ENCODE measurements at regions not wholly inside any gene's neighbourhood (a gene's known extent, or its start where the extent isn't known, plus 50 kb on each side); places are given as distances from the start of the nearest gene placed in this dataset.

DNA sequence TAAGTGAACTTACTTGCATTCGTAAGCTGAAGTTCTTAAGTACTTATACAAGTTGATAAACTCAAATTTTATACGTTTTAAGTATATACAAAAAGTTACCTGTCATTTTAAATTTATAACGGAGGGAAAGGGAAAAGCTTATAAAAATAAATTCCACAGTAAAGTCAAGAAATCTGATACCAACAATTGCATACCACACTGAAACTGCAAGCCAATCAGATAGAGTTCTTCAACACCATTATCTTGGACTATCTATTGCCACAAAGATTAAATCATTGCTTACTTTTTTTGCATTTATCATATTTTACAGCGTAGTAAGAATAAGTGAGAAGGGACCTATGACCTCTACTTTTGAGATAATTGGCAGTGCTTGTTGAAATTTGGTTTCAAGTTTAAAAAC, 386.7 kb downstream of the TFAP2A start:
- DNase-seq: no peak

DNA sequence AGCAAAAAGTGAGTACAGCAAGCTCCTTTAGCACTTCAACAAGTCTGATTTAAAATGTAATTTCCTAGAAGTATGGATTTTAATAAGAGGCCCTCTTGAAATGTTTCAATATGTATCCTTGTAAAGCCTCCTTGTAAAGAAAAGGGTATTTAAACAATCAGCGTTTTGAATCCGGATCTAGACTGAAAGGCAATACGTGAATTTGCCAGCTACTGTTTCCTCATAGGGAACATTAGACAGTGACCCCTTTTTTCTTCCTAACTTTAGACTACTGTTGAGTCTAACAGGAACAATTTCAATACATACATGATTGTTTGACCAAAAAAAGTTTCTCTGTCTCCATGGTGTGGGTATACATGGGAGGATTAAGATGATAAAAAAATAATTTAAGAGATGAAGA, 395.0 kb downstream of the TFAP2A start:
- DNase-seq: no peak

DNA sequence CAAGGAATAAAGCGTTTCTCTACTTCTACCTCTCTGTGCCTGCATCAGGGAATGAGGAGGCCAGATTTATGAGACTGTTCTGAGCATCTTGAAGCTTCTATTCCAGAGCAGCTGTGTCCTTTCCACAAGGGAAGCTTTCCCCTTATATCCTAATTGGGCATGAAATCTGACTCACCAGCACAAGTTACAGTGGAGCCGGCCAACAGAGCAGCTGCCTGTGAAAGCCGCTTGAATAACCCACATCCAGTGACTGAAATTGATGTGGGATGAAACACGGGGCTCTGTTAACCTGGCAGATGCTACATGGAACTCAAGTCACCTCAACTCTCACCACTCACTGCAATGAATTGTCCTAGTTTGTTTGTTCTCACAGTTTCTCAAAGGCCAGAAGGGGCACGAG, 400.3 kb downstream of the TFAP2A start:
- no peak for DNase-seq

GRCh38 chr6:10000551-10000950, 414.3 kb downstream of the TFAP2A start:
- DNase-seq: no peak

- no peak for DNase-seq
Measured at GRCh38 chr6:9999796-10000195, 415.1 kb downstream of the TFAP2A start.

GRCh38 chr6:9986273-9986672, 428.6 kb downstream of the TFAP2A start:
- DNase-seq: no peak

- DNase-seq: no peak
Measured at GRCh38 chr6:9985481-9985880, 429.4 kb downstream of the TFAP2A start.

DNA sequence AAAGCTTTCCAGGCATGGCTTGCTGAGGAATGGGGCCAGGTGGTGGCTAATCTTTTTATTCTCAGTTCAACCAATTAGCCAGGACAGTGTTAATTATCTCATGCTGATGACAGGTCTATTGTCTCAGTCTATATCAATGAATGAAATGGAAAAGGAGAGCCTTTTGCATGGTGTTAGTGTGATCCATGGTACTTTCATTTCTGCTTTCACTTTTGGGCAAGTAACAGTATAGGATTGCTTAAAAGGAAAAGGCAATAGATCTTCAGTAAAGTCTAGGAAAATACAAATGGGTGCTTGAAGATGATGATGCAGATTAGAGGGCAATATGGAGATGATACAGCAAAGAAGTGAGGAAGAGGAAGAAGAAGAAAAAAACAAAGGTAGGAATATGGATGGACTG, 430.3 kb downstream of the TFAP2A start:
- DNase-seq: no peak

DNA sequence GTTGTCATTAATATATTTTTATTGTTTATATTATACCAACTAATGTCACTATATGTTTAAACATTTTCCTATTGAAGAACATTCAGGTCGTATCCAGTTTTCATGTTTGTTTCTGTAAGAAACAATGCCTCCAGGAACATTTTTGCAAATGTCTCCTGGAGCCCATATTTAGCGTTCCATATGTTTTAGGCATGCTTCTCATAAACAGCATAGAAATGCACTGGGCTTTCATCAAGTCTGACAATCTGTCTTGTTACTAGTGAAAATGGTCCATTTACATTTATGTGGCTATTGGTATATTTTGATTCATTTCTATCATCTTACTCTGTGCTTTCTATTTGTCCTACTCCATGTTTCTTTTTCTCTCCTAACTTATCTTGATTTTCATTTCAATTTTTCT, 431.7 kb downstream of the TFAP2A start:
- DNase-seq: no peak

DNA sequence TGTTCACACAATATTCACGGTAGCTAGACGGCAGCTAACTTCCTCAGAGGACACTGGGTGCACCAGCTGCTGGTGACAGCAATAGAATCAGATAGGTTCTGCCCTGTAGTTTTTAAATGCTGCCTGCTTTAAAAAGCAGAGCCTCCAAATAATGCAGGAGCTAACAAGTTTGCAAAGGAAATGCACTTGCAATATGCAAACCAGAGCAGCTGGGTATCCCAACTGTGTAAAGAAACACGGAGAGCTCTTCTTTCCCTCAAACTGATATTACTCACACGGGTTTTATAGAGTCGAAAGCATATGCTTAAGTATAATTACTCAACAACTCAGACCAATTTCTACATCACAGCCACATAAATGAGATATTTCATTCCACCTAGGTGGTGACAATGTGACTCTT, 432.7 kb downstream of the TFAP2A start:
- no peak for DNase-seq

DNA sequence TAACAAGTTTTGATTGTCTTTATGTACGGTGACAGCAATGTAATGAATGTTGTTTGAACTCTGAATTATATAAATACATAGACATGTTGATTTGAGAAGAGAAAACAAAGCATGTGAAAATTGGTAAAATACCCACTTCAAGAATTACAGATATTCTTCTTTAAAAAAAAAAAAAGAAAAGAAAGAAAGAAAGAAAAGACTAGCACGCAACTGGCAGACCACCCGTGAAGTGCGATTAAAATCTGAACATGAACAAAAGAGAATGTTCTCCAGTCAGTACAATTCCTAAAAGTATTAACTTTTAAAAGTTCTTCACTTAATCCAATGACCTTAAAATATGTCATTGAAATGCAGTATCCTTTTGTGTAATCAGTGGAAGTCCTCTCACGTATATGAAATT, 434.9 kb downstream of the TFAP2A start:
- DNase-seq: no peak

GRCh38 chr6:9978480-9978879, 436.4 kb downstream of the TFAP2A start:
- no peak for DNase-seq

- DNase-seq: no peak
Measured at GRCh38 chr6:9977411-9977810, 437.5 kb downstream of the TFAP2A start.

GRCh38 chr6:9961646-9962045, 453.2 kb downstream of the TFAP2A start:
- DNase-seq: no peak

- DNase-seq: no peak
Measured at GRCh38 chr6:9957215-9957759, 457.6 kb downstream of the TFAP2A start.

DNA sequence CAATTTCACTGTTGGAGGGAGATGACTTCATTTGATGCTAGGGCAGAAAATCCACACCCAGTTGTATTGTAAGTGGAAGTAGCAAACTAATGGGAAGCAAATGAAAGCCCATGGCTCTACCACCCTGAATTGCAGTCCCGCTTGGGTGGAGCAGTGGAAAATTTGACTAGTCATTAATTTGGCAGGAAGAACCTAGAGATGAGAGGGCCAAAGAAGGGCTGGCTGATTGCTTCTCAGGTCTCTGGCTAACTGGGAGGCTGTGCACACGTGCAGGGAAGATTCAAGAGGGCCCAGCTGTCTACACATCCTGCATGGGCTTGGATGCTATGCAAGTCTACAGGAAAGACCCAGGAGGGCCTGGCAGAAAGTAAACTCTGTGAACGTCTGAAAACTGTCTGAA, 466.2 kb downstream of the TFAP2A start:
- no peak for DNase-seq

DNA sequence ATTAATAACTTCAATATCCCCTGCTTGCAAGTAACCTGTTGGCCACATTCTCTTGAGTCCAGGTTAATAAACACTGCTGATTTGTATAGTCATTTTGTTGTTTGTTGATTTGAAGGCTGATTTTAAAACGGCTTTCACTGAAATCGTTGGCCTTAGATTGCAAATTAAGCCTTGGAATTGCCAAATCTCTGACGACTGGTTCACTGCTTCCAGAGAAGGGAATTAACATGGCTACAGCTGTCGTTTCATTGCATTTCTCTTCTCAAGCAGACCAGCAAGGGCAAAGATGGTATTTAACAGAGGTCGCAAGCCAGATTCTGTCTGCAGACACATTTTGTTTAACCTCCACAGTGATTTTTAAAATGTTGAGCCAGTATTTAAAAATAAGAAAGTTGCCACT, 470.9 kb downstream of the TFAP2A start:
- DNase-seq: no peak

DNA sequence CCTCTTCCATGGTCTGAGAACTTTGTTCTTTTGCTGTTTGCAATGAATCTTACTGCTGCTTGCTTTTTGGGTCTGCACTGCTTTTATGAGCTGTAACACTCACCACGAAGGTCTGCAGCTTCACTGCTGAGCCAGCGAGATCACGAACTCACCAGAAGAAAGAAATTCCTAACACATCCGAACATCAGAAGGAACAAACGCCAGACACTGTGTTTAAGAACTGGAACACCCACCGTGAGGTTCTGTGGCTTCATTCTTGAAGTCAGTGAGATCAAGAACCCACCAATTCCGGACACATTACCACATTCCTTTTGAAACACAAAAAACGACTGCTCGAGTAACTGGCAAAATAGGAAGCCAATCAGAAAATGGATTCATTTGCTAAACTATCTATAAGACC, 471.8 kb downstream of the TFAP2A start:
- no peak for DNase-seq

DNA sequence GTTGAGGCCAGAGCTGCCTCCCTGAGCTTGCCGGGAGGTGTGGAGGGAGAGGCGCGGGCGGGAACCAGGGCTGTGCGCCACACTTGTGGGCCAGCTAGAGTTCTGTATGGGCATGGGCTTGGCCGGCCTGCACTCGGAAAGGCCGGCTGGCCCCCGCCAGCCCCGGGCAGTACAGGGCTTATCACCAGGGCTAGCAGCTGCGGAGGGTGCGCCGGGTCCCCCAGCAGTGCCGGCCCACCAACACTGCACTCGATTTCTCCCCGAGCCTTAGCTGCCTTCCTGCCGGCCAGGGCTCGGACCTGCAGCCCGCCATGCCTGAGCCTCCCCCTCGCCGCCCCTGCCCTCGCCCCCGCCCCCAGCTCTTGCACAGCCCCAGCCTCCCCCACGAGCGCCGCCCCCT, 472.7 kb downstream of the TFAP2A start:
- no peak for DNase-seq

- DNase-seq: no peak
Measured at GRCh38 chr6:9938801-9939200, 476.1 kb downstream of the TFAP2A start.

- no peak for DNase-seq
Measured at GRCh38 chr6:9937031-9937763, 477.7 kb downstream of the TFAP2A start.

- no peak for DNase-seq
Measured at GRCh38 chr6:9936551-9936950, 478.3 kb downstream of the TFAP2A start.

- DNase-seq: no peak
Measured at GRCh38 chr6:9933677-9934076, 481.2 kb downstream of the TFAP2A start.

DNA sequence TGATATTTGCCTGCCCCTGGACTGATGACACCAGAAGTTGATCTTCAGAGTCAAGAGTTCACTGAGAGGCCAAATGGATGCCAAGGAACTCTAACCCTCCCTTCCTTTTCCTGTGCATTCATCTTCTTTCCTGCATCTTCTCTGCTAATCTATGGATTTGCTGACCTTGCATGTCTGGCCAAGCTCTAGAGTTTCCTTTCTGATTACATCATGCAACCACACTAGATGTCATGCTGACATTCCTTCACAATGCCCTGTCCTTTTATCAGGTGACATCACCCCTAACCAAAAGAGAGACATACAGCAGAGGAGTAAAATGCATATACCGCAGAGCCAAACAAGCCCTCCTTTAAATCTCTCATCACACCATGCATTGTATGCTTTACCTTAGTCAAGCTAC, 487.6 kb downstream of the TFAP2A start:
- DNase-seq: no peak

- no peak for DNase-seq
Measured at GRCh38 chr6:9924971-9925370, 489.9 kb downstream of the TFAP2A start.
